Suprapubic skin (tissue), 4 donors: ENCODE measurements at regions not wholly inside any gene's neighbourhood (a gene's known extent, or its start where the extent isn't known, plus 50 kb on each side); places are given as distances from the start of the nearest gene placed in this dataset.

Experiments
- DNase-seq, 2 donors: peaks; one replicate each; pipeline ENCODE4 v3.0.0-alpha.2; 2019; ENCODE audit warnings: low spot score in 2 of 2
- H3K27ac ChIP-seq: fragments of 200-600 bp; sonication (generic); one replicate; pipeline ENCODE4 v1.5.1; 2019
- H3K27me3 ChIP-seq: fragments of 200-600 bp; sonication (generic); one replicate; pipeline ENCODE4 v1.5.1; 2019
- H3K36me3 ChIP-seq: fragments of 200-600 bp; sonication (generic); one replicate; pipeline ENCODE4 v1.5.1; 2019
- H3K4me1 ChIP-seq: fragments of 200-600 bp; sonication (generic); one replicate; pipeline ENCODE4 v1.5.1; 2019
- H3K4me3 ChIP-seq: fragments of 200-600 bp; sonication (generic); one replicate; pipeline ENCODE4 v1.5.1; 2019; ENCODE audit warnings: mild to moderate bottlenecking
- H3K9me3 ChIP-seq: fragments of 200-600 bp; sonication (generic); one replicate; pipeline ENCODE4 v1.5.1; 2019
- EP300 ChIP-seq: sonication (generic); formaldehyde crosslinking; IDR thresholded peaks from one replicate; pipeline ENCODE4 v1.6.1; 2017; ENCODE audit warnings: antibody characterized with exemption
- POLR2A ChIP-seq, 2 donors: fragments of 450-650 bp; IDR thresholded peaks; one replicate each; pipeline ENCODE4 v1.6.1; 2017; ENCODE audit warnings: antibody characterized with exemption in 2 of 2, mild to moderate bottlenecking in 2 of 2, moderate library complexity in 2 of 2
- POLR2AphosphoS5 ChIP-seq, 3 donors: sonication (generic); formaldehyde crosslinking; IDR thresholded peaks; one replicate each; pipeline ENCODE4 v1.6.1; 2017; ENCODE audit warnings: antibody characterized with exemption in 3 of 3
- WGBS: methylation state at CpG from one replicate; pipeline ENCODE4 v1.1.5; 2018; 5-methylcytosine and 5-hydroxymethylcytosine counted together
- TF ChIP-seq, protein P1 (sequence below), 2 donors: fragments of 200-600 bp in 1 of 2; fragments of 450-650 bp in 1 of 2; sonication (generic) in 1 of 2; IDR thresholded peaks; one replicate each; pipeline ENCODE4 v1.5.1; 2016 to 2019; ENCODE audit warnings: antibody characterized with exemption in 2 of 2, mild to moderate bottlenecking in 1 of 2, moderate library complexity in 1 of 2

DNA sequence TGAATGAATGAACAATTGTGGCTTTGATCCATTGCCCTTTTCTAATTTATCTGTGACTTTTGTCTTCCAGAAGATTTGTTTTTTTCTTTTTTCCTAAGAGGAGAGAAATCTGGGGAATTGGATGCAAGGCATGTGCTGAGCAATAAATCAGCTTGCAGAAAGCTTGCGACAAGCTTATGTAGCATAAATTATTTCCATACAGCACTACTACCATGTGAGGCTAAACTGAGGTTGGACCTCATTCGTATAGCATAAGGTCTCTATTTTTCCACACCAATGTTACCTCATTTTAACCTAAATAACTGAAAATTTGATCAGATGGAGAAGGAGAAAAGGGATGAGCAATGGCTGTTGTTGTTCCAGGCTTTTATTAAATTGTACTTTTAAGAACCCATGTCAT, 455.6 kb downstream of the TUSC7 start:
- WGBS, result 61% methylated on average over 2 of the region's 2 CpGs
- Histone ChIP-seq H3K36me3 (no peaks in the 10 kb centered on the region), H3K4me1 (no peaks in the 10 kb centered on the region), H3K27me3 (no peaks in the 10 kb centered on the region), H3K27ac (no peak overlapping the region), H3K4me3 (no peak overlapping the region), H3K9me3 (no peaks in the 10 kb centered on the region)
- DNase-seq, result no peak
- TF ChIP-seq, protein P1, sequence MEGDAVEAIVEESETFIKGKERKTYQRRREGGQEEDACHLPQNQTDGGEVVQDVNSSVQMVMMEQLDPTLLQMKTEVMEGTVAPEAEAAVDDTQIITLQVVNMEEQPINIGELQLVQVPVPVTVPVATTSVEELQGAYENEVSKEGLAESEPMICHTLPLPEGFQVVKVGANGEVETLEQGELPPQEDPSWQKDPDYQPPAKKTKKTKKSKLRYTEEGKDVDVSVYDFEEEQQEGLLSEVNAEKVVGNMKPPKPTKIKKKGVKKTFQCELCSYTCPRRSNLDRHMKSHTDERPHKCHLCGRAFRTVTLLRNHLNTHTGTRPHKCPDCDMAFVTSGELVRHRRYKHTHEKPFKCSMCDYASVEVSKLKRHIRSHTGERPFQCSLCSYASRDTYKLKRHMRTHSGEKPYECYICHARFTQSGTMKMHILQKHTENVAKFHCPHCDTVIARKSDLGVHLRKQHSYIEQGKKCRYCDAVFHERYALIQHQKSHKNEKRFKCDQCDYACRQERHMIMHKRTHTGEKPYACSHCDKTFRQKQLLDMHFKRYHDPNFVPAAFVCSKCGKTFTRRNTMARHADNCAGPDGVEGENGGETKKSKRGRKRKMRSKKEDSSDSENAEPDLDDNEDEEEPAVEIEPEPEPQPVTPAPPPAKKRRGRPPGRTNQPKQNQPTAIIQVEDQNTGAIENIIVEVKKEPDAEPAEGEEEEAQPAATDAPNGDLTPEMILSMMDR (IDR thresholded peaks at IDR 0.05), result no peak
- TF ChIP-seq POLR2AphosphoS5 (IDR thresholded peaks at IDR 0.05) (no peak), POLR2A (IDR thresholded peaks at IDR 0.05) (no peak), EP300 (no peak)

DNA sequence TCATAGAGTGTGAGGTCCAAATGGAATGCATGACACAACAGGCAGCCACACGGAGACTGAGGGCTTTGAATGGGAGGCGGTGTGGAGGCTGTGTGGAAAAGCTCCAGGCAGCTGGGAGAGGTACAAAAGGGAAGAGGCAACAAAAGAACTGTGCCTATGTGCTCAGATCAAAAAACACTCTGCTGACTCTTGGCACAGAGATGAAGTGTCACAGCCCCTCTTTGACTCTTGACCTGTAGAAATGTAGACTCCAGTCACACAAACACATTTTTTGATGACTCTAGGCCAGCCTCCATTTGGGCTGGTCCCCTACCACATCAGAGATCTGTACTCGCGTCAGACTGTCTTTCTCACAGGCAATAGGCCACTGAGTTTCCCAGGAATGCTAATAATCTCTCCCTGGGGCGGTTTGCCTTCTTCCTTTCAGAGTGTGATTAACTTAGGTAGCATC, 456.0 kb downstream of the TUSC7 start:
- no peak overlapping the region for H3K4me3 ChIP-seq
- no peaks in the 10 kb centered on the region for H3K4me1 ChIP-seq
- WGBS, result 30% methylated on average over 5 of the region's 5 CpGs
- H3K27me3 ChIP-seq, result no peaks in the 10 kb centered on the region
- H3K27ac ChIP-seq, result no peak overlapping the region
- no peak for TF ChIP-seq POLR2AphosphoS5 (IDR thresholded peaks at IDR 0.05)
- TF ChIP-seq POLR2A (IDR thresholded peaks at IDR 0.05), result no peak
- TF ChIP-seq, protein P1 (IDR thresholded peaks at IDR 0.05), result no peak
- TF ChIP-seq EP300, result no peak
- H3K36me3 ChIP-seq, result no peaks in the 10 kb centered on the region
- no peaks in the 10 kb centered on the region for H3K9me3 ChIP-seq
- no peak for DNase-seq

DNA sequence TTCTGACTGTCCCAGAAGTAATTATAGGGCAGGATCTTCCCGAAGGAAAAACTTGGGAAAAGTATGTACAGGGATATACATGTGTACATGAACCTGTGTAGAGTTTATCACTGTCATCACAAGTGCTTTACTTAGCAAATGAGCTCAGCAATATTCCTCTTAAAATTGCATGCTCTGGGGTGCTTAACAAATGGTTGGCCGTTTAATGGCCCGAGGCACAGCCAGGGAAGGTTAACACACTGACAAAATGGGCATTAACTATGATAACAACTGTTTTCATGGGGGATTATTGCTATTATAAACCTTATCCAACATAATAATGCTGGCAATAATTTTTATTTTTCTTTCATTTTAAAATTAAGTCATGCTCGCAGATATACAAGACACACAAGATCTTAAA, 459.3 kb downstream of the TUSC7 start:
- Histone ChIP-seq H3K27me3 (no peaks in the 10 kb centered on the region), H3K4me1 (no peaks in the 10 kb centered on the region), H3K27ac (no peak overlapping the region), H3K36me3 (no peaks in the 10 kb centered on the region), H3K4me3 (no peak overlapping the region), H3K9me3 (no peaks in the 10 kb centered on the region)
- WGBS, result 61% methylated on average over 4 of the region's 4 CpGs
- DNase-seq, result no peak
- TF ChIP-seq, protein P1 (IDR thresholded peaks at IDR 0.05), result no peak
- no peak for TF ChIP-seq EP300
- TF ChIP-seq POLR2A (IDR thresholded peaks at IDR 0.05), result no peak
- no peak for TF ChIP-seq POLR2AphosphoS5 (IDR thresholded peaks at IDR 0.05)

DNA sequence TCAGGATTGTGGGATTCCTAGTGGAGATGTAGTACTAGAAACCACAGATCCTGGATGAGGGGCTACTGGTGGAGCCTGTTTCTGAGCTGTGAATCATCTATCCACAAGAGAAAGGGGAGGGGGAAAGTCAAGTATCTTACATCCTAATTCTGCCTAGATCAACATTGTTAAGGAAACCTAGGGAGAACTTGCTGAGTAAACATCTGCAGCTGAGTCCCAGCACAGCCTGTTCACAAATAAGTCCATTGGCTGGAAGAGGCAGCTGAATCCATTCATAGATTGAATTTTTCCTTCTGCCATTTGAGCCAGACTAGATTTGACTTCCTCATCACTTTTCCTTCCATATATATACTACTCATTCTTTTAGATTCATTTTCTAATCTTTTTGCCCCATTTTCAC, 460.5 kb downstream of the TUSC7 start:
- DNase-seq, result no peak
- Histone ChIP-seq H3K27me3 (no peaks in the 10 kb centered on the region), H3K36me3 (no peaks in the 10 kb centered on the region), H3K4me3 (no peak overlapping the region), H3K9me3 (no peaks in the 10 kb centered on the region), H3K27ac (no peak overlapping the region), H3K4me1 (no peaks in the 10 kb centered on the region)
- TF ChIP-seq POLR2AphosphoS5 (IDR thresholded peaks at IDR 0.05) (no peak), POLR2A (IDR thresholded peaks at IDR 0.05) (no peak), EP300 (no peak)
- TF ChIP-seq, protein P1 (IDR thresholded peaks at IDR 0.05), result no peak

DNA sequence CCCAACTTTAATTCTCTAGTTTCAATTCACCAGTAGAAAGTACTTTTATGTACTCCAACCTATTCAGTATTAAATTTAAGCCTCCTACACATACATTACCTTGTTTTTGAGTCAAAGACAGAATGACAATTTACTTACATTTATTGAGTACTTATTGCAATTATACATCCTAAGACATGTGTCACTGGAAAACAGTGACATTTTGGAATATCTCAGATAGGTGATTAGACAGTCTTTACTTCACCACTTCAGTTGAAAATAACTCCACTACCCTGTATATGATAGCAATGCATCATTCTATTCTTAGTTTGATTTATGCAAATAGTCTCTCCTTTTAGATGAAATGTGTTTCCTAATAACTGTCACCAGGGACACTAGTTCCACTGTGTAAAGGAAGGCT, 461.5 kb downstream of the TUSC7 start:
- Histone ChIP-seq H3K36me3 (no peaks in the 10 kb centered on the region), H3K27me3 (no peaks in the 10 kb centered on the region), H3K9me3 (no peaks in the 10 kb centered on the region), H3K4me1 (no peaks in the 10 kb centered on the region), H3K27ac (no peak overlapping the region), H3K4me3 (no peak overlapping the region)
- DNase-seq, result no peak
- no peak for TF ChIP-seq POLR2A (IDR thresholded peaks at IDR 0.05)
- TF ChIP-seq POLR2AphosphoS5 (IDR thresholded peaks at IDR 0.05), result no peak
- no peak for TF ChIP-seq EP300
- TF ChIP-seq, protein P1 (IDR thresholded peaks at IDR 0.05), result no peak
